HCT116 (cell line): ENCODE measurements at regions not wholly inside any gene's neighbourhood (a gene's known extent, or its start where the extent isn't known, plus 50 kb on each side); places are given as distances from the start of the nearest gene placed in this dataset.

Source experiments
- EZH2 ChIP-seq: fragments of 200-600 bp; sonication (generic); IDR thresholded peaks from 2 replicates; pipeline ENCODE4 v1.6.1; 2017; ENCODE audit warnings: antibody characterized with exemption, mixed run types
- EZH2phosphoT487 ChIP-seq: fragments of 200-600 bp; IDR thresholded peaks from 2 replicates; pipeline ENCODE4 v1.6.1; 2018; ENCODE audit warnings: antibody characterized with exemption, borderline replicate concordance
- FOSL1 ChIP-seq: IDR thresholded peaks from 2 replicates; pipeline ENCODE4 v1.6.1; 2012; ENCODE audit warnings: low read depth
- JUND ChIP-seq: IDR thresholded peaks from 2 replicates; pipeline ENCODE4 v1.6.1; 2012
- POLR2A ChIP-seq: IDR thresholded peaks from 2 replicates; pipeline ENCODE4 v1.7.0; 2011; ENCODE audit warnings: borderline replicate concordance; ENCODE audit not compliant: insufficient read depth, insufficient read length; ENCODE audit errors: extremely low read depth
- RAD21 ChIP-seq: IDR thresholded peaks from 2 replicates; pipeline ENCODE4 v1.6.1; 2012; ENCODE audit warnings: low read depth, mild to moderate bottlenecking
- SIN3A ChIP-seq: IDR thresholded peaks from 2 replicates; pipeline ENCODE4 v1.6.1; 2012; ENCODE audit warnings: low read depth
- TCF7L2 ChIP-seq: IDR thresholded peaks from 2 replicates; pipeline ENCODE4 v1.7.0; 2011; ENCODE audit warnings: borderline replicate concordance, inconsistent platforms; ENCODE audit not compliant: insufficient read depth, insufficient read length; ENCODE audit errors: extremely low read depth
- YY1 ChIP-seq: IDR thresholded peaks from 2 replicates; pipeline ENCODE4 v1.6.1; 2011; ENCODE audit warnings: low read length, low read depth, moderate library complexity, mild to moderate bottlenecking; ENCODE audit not compliant: insufficient replicate concordance; ENCODE audit errors: extremely low read depth
- TF ChIP-seq, protein P1 (sequence below), 3 experiments: fragments of 200-600 bp in 1 of 3; sonication (generic) in 1 of 3; IDR thresholded peaks in 2 of 3; conservative IDR thresholded peaks in 1 of 3; 2 replicates each; pipeline ENCODE4 v1.5.1; 2012 to 2017; ENCODE audit warnings: low read depth in 2 of 3, low read length in 2 of 3, antibody characterized with exemption in 1 of 3, borderline replicate concordance in 1 of 3, control low read depth in 1 of 3, mild to moderate bottlenecking in 1 of 3, mixed read lengths in 1 of 3, mixed run types in 1 of 3, moderate library complexity in 1 of 3; ENCODE audit not compliant: insufficient read depth in 1 of 3
- TF ChIP-seq, protein P2 (sequence below): IDR thresholded peaks from 2 replicates; pipeline ENCODE4 v1.6.1; 2012
- TF ChIP-seq, protein P3 (sequence below): IDR thresholded peaks from 2 replicates; pipeline ENCODE4 v1.6.1; 2012
- TF ChIP-seq, protein P4 (sequence below): IDR thresholded peaks from 2 replicates; pipeline ENCODE4 v1.6.1; 2012; ENCODE audit warnings: low read depth

DNA sequence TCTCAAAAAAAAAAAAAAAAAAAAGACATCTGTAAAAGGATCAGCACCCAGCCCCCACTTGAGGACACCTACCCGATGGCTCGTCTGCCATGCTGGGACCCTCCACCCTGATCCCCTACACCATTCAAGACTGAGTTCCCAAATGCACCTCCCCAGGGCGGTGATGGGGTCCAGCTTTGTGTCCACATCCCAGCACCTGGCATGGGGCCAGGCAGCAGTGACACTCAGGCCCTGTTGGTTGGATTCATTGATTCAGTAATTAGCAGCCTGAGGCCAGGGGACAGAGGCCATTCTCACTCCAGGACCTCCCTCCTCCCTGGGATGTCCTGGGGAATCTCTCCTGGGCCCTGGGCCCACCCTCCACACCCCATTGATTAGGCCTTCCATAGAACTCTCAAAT is 88.8 kb upstream of the RUFY1 start:
- no peak for TF ChIP-seq FOSL1
- TF ChIP-seq, protein P1, sequence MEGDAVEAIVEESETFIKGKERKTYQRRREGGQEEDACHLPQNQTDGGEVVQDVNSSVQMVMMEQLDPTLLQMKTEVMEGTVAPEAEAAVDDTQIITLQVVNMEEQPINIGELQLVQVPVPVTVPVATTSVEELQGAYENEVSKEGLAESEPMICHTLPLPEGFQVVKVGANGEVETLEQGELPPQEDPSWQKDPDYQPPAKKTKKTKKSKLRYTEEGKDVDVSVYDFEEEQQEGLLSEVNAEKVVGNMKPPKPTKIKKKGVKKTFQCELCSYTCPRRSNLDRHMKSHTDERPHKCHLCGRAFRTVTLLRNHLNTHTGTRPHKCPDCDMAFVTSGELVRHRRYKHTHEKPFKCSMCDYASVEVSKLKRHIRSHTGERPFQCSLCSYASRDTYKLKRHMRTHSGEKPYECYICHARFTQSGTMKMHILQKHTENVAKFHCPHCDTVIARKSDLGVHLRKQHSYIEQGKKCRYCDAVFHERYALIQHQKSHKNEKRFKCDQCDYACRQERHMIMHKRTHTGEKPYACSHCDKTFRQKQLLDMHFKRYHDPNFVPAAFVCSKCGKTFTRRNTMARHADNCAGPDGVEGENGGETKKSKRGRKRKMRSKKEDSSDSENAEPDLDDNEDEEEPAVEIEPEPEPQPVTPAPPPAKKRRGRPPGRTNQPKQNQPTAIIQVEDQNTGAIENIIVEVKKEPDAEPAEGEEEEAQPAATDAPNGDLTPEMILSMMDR (IDR thresholded peaks at IDR 0.05 in 2 of 3, conservative IDR thresholded peaks at IDR 0.05 in 1 of 3; ENCODE audit: borderline replicate concordance in 1 of 3, insufficient read depth in 1 of 3, low read depth in 2 of 3, low read length in 2 of 3) = no peak
- no peak for TF ChIP-seq POLR2A
- TF ChIP-seq, protein P2, sequence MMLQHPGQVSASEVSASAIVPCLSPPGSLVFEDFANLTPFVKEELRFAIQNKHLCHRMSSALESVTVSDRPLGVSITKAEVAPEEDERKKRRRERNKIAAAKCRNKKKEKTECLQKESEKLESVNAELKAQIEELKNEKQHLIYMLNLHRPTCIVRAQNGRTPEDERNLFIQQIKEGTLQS = no peak
- no peak for TF ChIP-seq YY1
- TF ChIP-seq RAD21 = no peak
- no peak for TF ChIP-seq EZH2phosphoT487
- TF ChIP-seq, protein P3, sequence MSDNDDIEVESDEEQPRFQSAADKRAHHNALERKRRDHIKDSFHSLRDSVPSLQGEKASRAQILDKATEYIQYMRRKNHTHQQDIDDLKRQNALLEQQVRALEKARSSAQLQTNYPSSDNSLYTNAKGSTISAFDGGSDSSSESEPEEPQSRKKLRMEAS = no peak
- no peak for TF ChIP-seq TCF7L2
- TF ChIP-seq EZH2 = no peak
- no peak for TF ChIP-seq JUND
- no peak for TF ChIP-seq SIN3A
- TF ChIP-seq, protein P4, sequence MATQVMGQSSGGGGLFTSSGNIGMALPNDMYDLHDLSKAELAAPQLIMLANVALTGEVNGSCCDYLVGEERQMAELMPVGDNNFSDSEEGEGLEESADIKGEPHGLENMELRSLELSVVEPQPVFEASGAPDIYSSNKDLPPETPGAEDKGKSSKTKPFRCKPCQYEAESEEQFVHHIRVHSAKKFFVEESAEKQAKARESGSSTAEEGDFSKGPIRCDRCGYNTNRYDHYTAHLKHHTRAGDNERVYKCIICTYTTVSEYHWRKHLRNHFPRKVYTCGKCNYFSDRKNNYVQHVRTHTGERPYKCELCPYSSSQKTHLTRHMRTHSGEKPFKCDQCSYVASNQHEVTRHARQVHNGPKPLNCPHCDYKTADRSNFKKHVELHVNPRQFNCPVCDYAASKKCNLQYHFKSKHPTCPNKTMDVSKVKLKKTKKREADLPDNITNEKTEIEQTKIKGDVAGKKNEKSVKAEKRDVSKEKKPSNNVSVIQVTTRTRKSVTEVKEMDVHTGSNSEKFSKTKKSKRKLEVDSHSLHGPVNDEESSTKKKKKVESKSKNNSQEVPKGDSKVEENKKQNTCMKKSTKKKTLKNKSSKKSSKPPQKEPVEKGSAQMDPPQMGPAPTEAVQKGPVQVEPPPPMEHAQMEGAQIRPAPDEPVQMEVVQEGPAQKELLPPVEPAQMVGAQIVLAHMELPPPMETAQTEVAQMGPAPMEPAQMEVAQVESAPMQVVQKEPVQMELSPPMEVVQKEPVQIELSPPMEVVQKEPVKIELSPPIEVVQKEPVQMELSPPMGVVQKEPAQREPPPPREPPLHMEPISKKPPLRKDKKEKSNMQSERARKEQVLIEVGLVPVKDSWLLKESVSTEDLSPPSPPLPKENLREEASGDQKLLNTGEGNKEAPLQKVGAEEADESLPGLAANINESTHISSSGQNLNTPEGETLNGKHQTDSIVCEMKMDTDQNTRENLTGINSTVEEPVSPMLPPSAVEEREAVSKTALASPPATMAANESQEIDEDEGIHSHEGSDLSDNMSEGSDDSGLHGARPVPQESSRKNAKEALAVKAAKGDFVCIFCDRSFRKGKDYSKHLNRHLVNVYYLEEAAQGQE = no peak
